ENCODE measurements at regions not wholly inside any gene's neighbourhood (a gene's known extent, or its start where the extent isn't known, plus 50 kb on each side); places are given as distances from the start of the nearest gene placed in this dataset.

DNA sequence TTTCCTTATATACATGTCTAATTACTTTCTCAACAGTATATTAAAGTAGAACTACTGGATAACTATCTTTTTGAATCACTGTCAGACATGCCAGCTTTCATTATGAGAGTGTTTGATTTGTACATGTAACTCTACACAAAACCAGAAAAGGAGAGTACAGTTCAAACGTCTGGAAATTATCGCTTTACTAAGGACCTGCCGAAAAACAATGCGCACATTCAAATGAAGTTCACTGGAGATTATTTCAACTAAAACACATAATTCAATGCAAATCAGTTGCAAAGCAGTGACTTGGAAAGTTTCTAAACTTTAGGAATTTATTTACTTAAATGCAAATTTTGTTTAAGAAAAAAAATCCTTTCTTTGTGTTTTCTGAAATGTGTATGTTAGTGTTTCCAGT, 942.5 kb downstream of the EFNA5 start:
- TF ChIP-seq, protein P1, sequence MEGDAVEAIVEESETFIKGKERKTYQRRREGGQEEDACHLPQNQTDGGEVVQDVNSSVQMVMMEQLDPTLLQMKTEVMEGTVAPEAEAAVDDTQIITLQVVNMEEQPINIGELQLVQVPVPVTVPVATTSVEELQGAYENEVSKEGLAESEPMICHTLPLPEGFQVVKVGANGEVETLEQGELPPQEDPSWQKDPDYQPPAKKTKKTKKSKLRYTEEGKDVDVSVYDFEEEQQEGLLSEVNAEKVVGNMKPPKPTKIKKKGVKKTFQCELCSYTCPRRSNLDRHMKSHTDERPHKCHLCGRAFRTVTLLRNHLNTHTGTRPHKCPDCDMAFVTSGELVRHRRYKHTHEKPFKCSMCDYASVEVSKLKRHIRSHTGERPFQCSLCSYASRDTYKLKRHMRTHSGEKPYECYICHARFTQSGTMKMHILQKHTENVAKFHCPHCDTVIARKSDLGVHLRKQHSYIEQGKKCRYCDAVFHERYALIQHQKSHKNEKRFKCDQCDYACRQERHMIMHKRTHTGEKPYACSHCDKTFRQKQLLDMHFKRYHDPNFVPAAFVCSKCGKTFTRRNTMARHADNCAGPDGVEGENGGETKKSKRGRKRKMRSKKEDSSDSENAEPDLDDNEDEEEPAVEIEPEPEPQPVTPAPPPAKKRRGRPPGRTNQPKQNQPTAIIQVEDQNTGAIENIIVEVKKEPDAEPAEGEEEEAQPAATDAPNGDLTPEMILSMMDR (IDR thresholded peaks at IDR 0.05): no peak
- TF ChIP-seq POLR2A (IDR thresholded peaks at IDR 0.05): no peak

Measured in right lobe of liver (tissue), 4 donors.